Common myeloid progenitor, CD34-positive (primary cell): ENCODE measurements at regions not wholly inside any gene's neighbourhood (a gene's known extent, or its start where the extent isn't known, plus 50 kb on each side); places are given as distances from the start of the nearest gene placed in this dataset.

Experiments used
- CTCF ChIA-PET: fragments of 350-600 bp; sonication (Branson Sonifier 250); formaldehyde crosslinking; loops from one replicate; lab custom pipeline; 2021; ENCODE audit warnings: antibody characterized with exemption; lab: Charles Lee
- POLR2A ChIA-PET: fragments of 350-600 bp; sonication (Branson Sonifier 250); formaldehyde crosslinking; loops from one replicate; lab custom pipeline; 2021; ENCODE audit warnings: antibody characterized with exemption; lab: Charles Lee
- DNase-seq, 3 donors: peaks; one replicate each; pipeline versions ENCODE4 v3.0.0 to v3.0.0-alpha.2; 2013
- H3K27ac ChIP-seq, 2 experiments: 1 replicate in 1 of 2; 2 replicates in 1 of 2; pipeline ENCODE4 v1.7.0; 2013; ENCODE audit warnings: inconsistent platforms in 2 of 2, low read length in 2 of 2, mild to moderate bottlenecking in 2 of 2, low read depth in 1 of 2, moderate library complexity in 1 of 2; ENCODE audit not compliant: severe bottlenecking in 2 of 2, insufficient read depth in 1 of 2, poor library complexity in 1 of 2
- H3K27me3 ChIP-seq, 5 experiments: replicated peaks in 2 of 5; 1 replicate in 3 of 5; 2 replicates in 2 of 5; pipeline versions ENCODE4 v1.6.1 to v1.7.0; 2013; ENCODE audit warnings: low read length in 4 of 5, mild to moderate bottlenecking in 2 of 5, moderate library complexity in 2 of 5, inconsistent platforms in 1 of 5; ENCODE audit not compliant: insufficient read depth in 5 of 5, control insufficient read depth in 4 of 5
- H3K36me3 ChIP-seq, 4 experiments: 1 replicate in 2 of 4; 2 replicates in 2 of 4; pipeline versions ENCODE4 v1.6.1 to v1.7.0; 2013; ENCODE audit warnings: low read length in 3 of 4, control low read depth in 1 of 4, mild to moderate bottlenecking in 1 of 4; ENCODE audit not compliant: control insufficient read depth in 4 of 4, insufficient read depth in 4 of 4
- H3K4me1 ChIP-seq, 4 experiments: 1 replicate in 3 of 4; 2 replicates in 1 of 4; pipeline versions ENCODE4 v1.6.1 to v1.7.1; 2013; ENCODE audit warnings: low read length in 3 of 4, mild to moderate bottlenecking in 3 of 4, control low read depth in 1 of 4, inconsistent platforms in 1 of 4, moderate library complexity in 1 of 4; ENCODE audit not compliant: control insufficient read depth in 4 of 4, insufficient read depth in 4 of 4; ENCODE audit errors: control extremely low read depth in 1 of 4
- H3K4me3 ChIP-seq, 7 experiments: 1 replicate in 4 of 7; 2 replicates in 3 of 7; pipeline versions ENCODE4 v1.5.1 to v1.7.0; 2013; ENCODE audit warnings: mild to moderate bottlenecking in 7 of 7, low read length in 6 of 7, moderate library complexity in 6 of 7, inconsistent platforms in 2 of 7, low read depth in 2 of 7, control low read depth in 1 of 7; ENCODE audit not compliant: insufficient read depth in 4 of 7, control insufficient read depth in 1 of 7; ENCODE audit errors: extremely low read depth in 1 of 7
- H3K9me3 ChIP-seq, 5 experiments: 1 replicate in 4 of 5; 2 replicates in 1 of 5; pipeline versions ENCODE4 v1.6.1 to v1.7.1; 2013; ENCODE audit warnings: low read length in 4 of 5, mild to moderate bottlenecking in 2 of 5, inconsistent platforms in 1 of 5, low read depth in 1 of 5, moderate library complexity in 1 of 5; ENCODE audit not compliant: control insufficient read depth in 4 of 5, insufficient read depth in 2 of 5; ENCODE audit errors: control extremely low read depth in 1 of 5
- WGBS: methylation state at CpG from one replicate; pipeline ENCODE4 v1.1.5; 2013; ENCODE audit not compliant: insufficient coverage; 5-methylcytosine and 5-hydroxymethylcytosine counted together

GRCh38 chr21:38747810-38748209 is 57.9 kb upstream of the ETS2 start:
- Histone ChIP-seq H3K9me3 (peaks cover 0 to 8% (median 3%) of the 10 kb centered on the region in 5 experiments), H3K4me3 (no peak overlapping the region), H3K4me1 (peaks cover 0 to 29% (median 24%) of the 10 kb centered on the region in 4 experiments), H3K27me3 (no peaks in the 10 kb centered on the region), H3K36me3 (no peaks in the 10 kb centered on the region), H3K27ac (no peak overlapping the region)
- CTCF ChIA-PET: no interaction called here
- no peak for DNase-seq
- POLR2A ChIA-PET: no interaction called here
- 91% methylated on average over 3 of the region's 4 CpGs for WGBS

GRCh38 chr21:38751379-38752050 is 54.2 kb upstream of the ETS2 start:
- peaks cover 12 to 61% (median 44%) of the 10 kb centered on the region in 4 experiments for H3K4me1 ChIP-seq
- WGBS: 28% methylated on average over 19 of the region's 27 CpGs
- H3K9me3 ChIP-seq: peaks cover 0 to 8% (median 3%) of the 10 kb centered on the region in 5 experiments
- POLR2A ChIA-PET: interaction anchor here (0.5 to 0.9 kb wide), 4 partner anchors 10 to 231 kb away, joined by 3 to 4 read pairs (median 3); partner anchors contain the start of gene ETS2
- H3K36me3 ChIP-seq: no peaks in the 10 kb centered on the region
- H3K27me3 ChIP-seq: no peaks in the 10 kb centered on the region
- CTCF ChIA-PET: interaction anchor here (0.7 to 3.5 kb wide), 9 partner anchors 11 to 375 kb away, joined by 3 to 12 read pairs (median 4); no protein-coding TSS in a partner anchor
- H3K27ac ChIP-seq: peak overlapping the region; percentile 30 to 50
- DNase-seq: peak; percentile 69 to 94 (median 91)
- peak overlapping the region in 4 of 7 experiments; percentile 3 to 50 (median 24) for H3K4me3 ChIP-seq

GRCh38 chr21:38752051-38752505 is 53.7 kb upstream of the ETS2 start:
- DNase-seq: peak in 1 of 3 donors; percentile 30
- H3K4me1 ChIP-seq: peaks cover 12 to 65% (median 48%) of the 10 kb centered on the region in 4 experiments
- H3K9me3 ChIP-seq: peaks cover 0 to 4% (median 0%) of the 10 kb centered on the region in 5 experiments
- POLR2A ChIA-PET: no interaction called here
- no peaks in the 10 kb centered on the region for H3K27me3 ChIP-seq
- no peaks in the 10 kb centered on the region for H3K36me3 ChIP-seq
- H3K4me3 ChIP-seq: peak overlapping the region in 3 of 7 experiments; percentile 20 to 50 (median 28)
- H3K27ac ChIP-seq: peak overlapping the region in 1 of 2 experiments; percentile 50
- 74% methylated on average over 7 of the region's 11 CpGs for WGBS
- CTCF ChIA-PET: interaction anchor here (0.7 to 3.5 kb wide), 6 partner anchors 11 to 375 kb away, joined by 3 to 12 read pairs (median 4); no protein-coding TSS in a partner anchor

- Histone ChIP-seq H3K36me3 (no peaks in the 10 kb centered on the region), H3K4me3 (no peak overlapping the region), H3K27me3 (no peaks in the 10 kb centered on the region), H3K4me1 (peaks cover 12 to 71% (median 47%) of the 10 kb centered on the region in 4 experiments), H3K27ac (no peak overlapping the region), H3K9me3 (no peaks in the 10 kb centered on the region)
- DNase-seq: no peak
- POLR2A ChIA-PET: no interaction called here
- CTCF ChIA-PET: interaction anchor here (0.8 kb wide), 1 partner anchor 17 kb away, joined by 3 read pairs; no protein-coding TSS in a partner anchor
- WGBS: 100% methylated on average over 2 of the region's 3 CpGs
Observed at GRCh38 chr21:38753114-38753513, 52.6 kb upstream of the ETS2 start.

GRCh38 chr21:38753557-38753971 is 52.2 kb upstream of the ETS2 start:
- no peaks in the 10 kb centered on the region for H3K27me3 ChIP-seq
- ChIA-PET POLR2A (no interaction called here), CTCF (interaction anchor here (0.8 kb wide), 1 partner anchor 16 kb away, joined by 3 read pairs; no protein-coding TSS in a partner anchor)
- 60% methylated on average over 3 of the region's 4 CpGs for WGBS
- H3K4me3 ChIP-seq: no peak overlapping the region
- peaks cover 12 to 75% (median 49%) of the 10 kb centered on the region in 4 experiments for H3K4me1 ChIP-seq
- H3K9me3 ChIP-seq: no peaks in the 10 kb centered on the region
- H3K27ac ChIP-seq: no peak overlapping the region
- H3K36me3 ChIP-seq: no peaks in the 10 kb centered on the region
- DNase-seq: peak in 1 of 3 donors; percentile 29
